ENCODE measurements at regions not wholly inside any gene's neighbourhood (a gene's known extent, or its start where the extent isn't known, plus 50 kb on each side); places are given as distances from the start of the nearest gene placed in this dataset.

- TF ChIP-seq EZH2phosphoT487 (IDR thresholded peaks at IDR 0.05; ENCODE audit: low read depth, severe bottlenecking, unreplicated experiment): no peak
- TF ChIP-seq CTCF (IDR thresholded peaks at IDR 0.05; ENCODE audit: poor library complexity): no peak
- no peak for TF ChIP-seq EZH2 (IDR thresholded peaks at IDR 0.05; ENCODE audit: borderline replicate concordance)
- Histone ChIP-seq H3K4me2 (peak overlapping the region; percentile 48), H3K27me3 (no peaks in the 10 kb centered on the region), H3K9me3 (ENCODE audit: low read depth) (no peaks in the 10 kb centered on the region), H3K9me2 (replicated peaks; ENCODE audit: insufficient read depth) (no peaks in the 10 kb centered on the region), H3K4me3 (no peak overlapping the region), H3K4me1 (ENCODE audit: insufficient read depth) (peaks cover 28% of the 10 kb centered on the region), H3K27ac (peak overlapping the region; percentile 13), H3K36me3 (replicated peaks; ENCODE audit: insufficient read depth, low read depth) (no peaks in the 10 kb centered on the region), H4K20me1 (ENCODE audit: insufficient read depth, poor library complexity, severe bottlenecking) (no peaks in the 10 kb centered on the region), H3K79me2 (no peaks in the 10 kb centered on the region), H2AFZ (no peak overlapping the region)
- peak; percentile 42 for DNase-seq (ENCODE audit: low spot score)
- WGBS (ENCODE audit: low lambda C conversion rate, missing lambda C conversion rate): 38% methylated on average over 9 of the region's 9 CpGs
Measured at GRCh38 chr12:32039347-32039746, 67.3 kb upstream of the BICD1 start.

GRCh38 chr12:32039917-32040575 is 66.6 kb upstream of the BICD1 start:
- no peak overlapping the region for H2AFZ ChIP-seq
- no peaks in the 10 kb centered on the region for H4K20me1 ChIP-seq (ENCODE audit: insufficient read depth, poor library complexity, severe bottlenecking)
- H3K9me3 ChIP-seq (ENCODE audit: low read depth): no peaks in the 10 kb centered on the region
- H3K9me2 ChIP-seq (replicated peaks; ENCODE audit: insufficient read depth): no peaks in the 10 kb centered on the region
- H3K27ac ChIP-seq: peak overlapping the region; percentile 21
- H3K27me3 ChIP-seq: no peaks in the 10 kb centered on the region
- no peak for TF ChIP-seq EZH2 (IDR thresholded peaks at IDR 0.05; ENCODE audit: borderline replicate concordance)
- TF ChIP-seq EZH2phosphoT487 (IDR thresholded peaks at IDR 0.05; ENCODE audit: low read depth, severe bottlenecking, unreplicated experiment): no peak
- TF ChIP-seq CTCF (IDR thresholded peaks at IDR 0.05; ENCODE audit: poor library complexity): no peak
- H3K36me3 ChIP-seq (replicated peaks; ENCODE audit: insufficient read depth, low read depth): no peaks in the 10 kb centered on the region
- no peaks in the 10 kb centered on the region for H3K79me2 ChIP-seq
- 22% methylated on average over 6 of the region's 6 CpGs for WGBS (ENCODE audit: low lambda C conversion rate, missing lambda C conversion rate)
- H3K4me1 ChIP-seq (ENCODE audit: insufficient read depth): peaks cover 25% of the 10 kb centered on the region
- H3K4me3 ChIP-seq: no peak overlapping the region
- peak overlapping the region; percentile 48 for H3K4me2 ChIP-seq
- DNase-seq (ENCODE audit: low spot score): no peak

- H3K79me2 ChIP-seq: no peaks in the 10 kb centered on the region
- peak overlapping the region; percentile 85 for H3K27ac ChIP-seq
- TF ChIP-seq CTCF (IDR thresholded peaks at IDR 0.05; ENCODE audit: poor library complexity): no peak
- TF ChIP-seq EZH2phosphoT487 (IDR thresholded peaks at IDR 0.05; ENCODE audit: low read depth, severe bottlenecking, unreplicated experiment): no peak
- no peak for TF ChIP-seq EZH2 (IDR thresholded peaks at IDR 0.05; ENCODE audit: borderline replicate concordance)
- H3K4me3 ChIP-seq: no peak overlapping the region
- no peaks in the 10 kb centered on the region for H4K20me1 ChIP-seq (ENCODE audit: insufficient read depth, poor library complexity, severe bottlenecking)
- H3K4me1 ChIP-seq (ENCODE audit: insufficient read depth): peaks cover 30% of the 10 kb centered on the region
- H3K4me2 ChIP-seq: peak overlapping the region; percentile 54
- no peaks in the 10 kb centered on the region for H3K9me3 ChIP-seq (ENCODE audit: low read depth)
- H3K9me2 ChIP-seq (replicated peaks; ENCODE audit: insufficient read depth): no peaks in the 10 kb centered on the region
- peak overlapping the region; percentile 24 for H2AFZ ChIP-seq
- H3K36me3 ChIP-seq (replicated peaks; ENCODE audit: insufficient read depth, low read depth): no peaks in the 10 kb centered on the region
- WGBS (ENCODE audit: low lambda C conversion rate, missing lambda C conversion rate): 49% methylated on average over 9 of the region's 9 CpGs
- DNase-seq (ENCODE audit: low spot score): peak; percentile 53
- no peaks in the 10 kb centered on the region for H3K27me3 ChIP-seq
Measured at GRCh38 chr12:32043928-32044549, 62.6 kb upstream of the BICD1 start.
